Calu3 (cell line): ENCODE measurements at regions not wholly inside any gene's neighbourhood (a gene's known extent, or its start where the extent isn't known, plus 50 kb on each side); places are given as distances from the start of the nearest gene placed in this dataset.

Experiments
- BruUV-seq: library from RNA; stranded (reverse); fragments of 400-500 nt; replicated peaks from 2 replicates; lab custom pipeline; 2021; lab: Mats Ljungman, UMichigan
- CTCF ChIA-PET: fragments of 300-600 bp; sonication (Branson Sonifier 250); formaldehyde crosslinking; loops from one replicate; lab custom pipeline; 2022; ENCODE audit warnings: antibody characterized with exemption; lab: Charles Lee
- DNase-seq: peaks from one replicate; pipeline ENCODE4 v3.0.0; 2022
- H3K27ac Mint-ChIP-seq: one replicate; pipeline ENCODE4 v1.8.0; 2022; ENCODE audit warnings: mixed read lengths; ENCODE audit not compliant: unreplicated experiment
- H3K27me3 Mint-ChIP-seq: one replicate; pipeline ENCODE4 v1.8.0; 2022; ENCODE audit warnings: mixed read lengths; ENCODE audit not compliant: unreplicated experiment
- H3K36me3 Mint-ChIP-seq: one replicate; pipeline ENCODE4 v1.8.0; 2022; ENCODE audit warnings: mild to moderate bottlenecking, moderate library complexity, mixed read lengths; ENCODE audit not compliant: insufficient read depth, unreplicated experiment
- H3K4me1 Mint-ChIP-seq: one replicate; pipeline ENCODE4 v1.8.0; 2022; ENCODE audit warnings: mild to moderate bottlenecking, low read depth, mixed read lengths; ENCODE audit not compliant: unreplicated experiment
- H3K4me3 Mint-ChIP-seq: one replicate; pipeline ENCODE4 v1.8.0; 2022; ENCODE audit warnings: mild to moderate bottlenecking, low read depth, moderate library complexity, mixed read lengths; ENCODE audit not compliant: unreplicated experiment
- H3K9me3 Mint-ChIP-seq: one replicate; pipeline ENCODE4 v1.8.0; 2022; ENCODE audit warnings: low read depth, mixed read lengths; ENCODE audit not compliant: unreplicated experiment
- CTCF ChIP-seq: fragments of 200-600 bp; IDR thresholded peaks from one replicate; pipeline ENCODE4 v1.8.0; 2022; ENCODE audit warnings: antibody characterized with exemption; ENCODE audit not compliant: unreplicated experiment
- intact Hi-C: fragments of 100-400 bp; cut with micrococcal nuclease; formaldehyde crosslinking; loops from one replicate; pipeline ENCODE4 v1.10.0; 2022; ENCODE audit not compliant: unreplicated experiment

- intact Hi-C loops: no loop called here
- Mint-ChIP-seq H3K27ac (no peak overlapping the region), H3K27me3 (no peaks in the 10 kb centered on the region), H3K4me3 (no peak overlapping the region), H3K36me3 (no peaks in the 10 kb centered on the region), H3K9me3 (no peaks in the 10 kb centered on the region), H3K4me1 (peaks cover 27% of the 10 kb centered on the region)
- no peak for TF ChIP-seq CTCF
- CTCF ChIA-PET: interaction anchor here (0.7 kb wide), 1 partner anchor 473 kb away, joined by 5 read pairs; no protein-coding TSS in a partner anchor
- no peak for DNase-seq
- no TSS peak for BruUV-seq
These were observed 53.8 kb upstream of the GATA6 start for GRCh38 chr18:22115573-22115972.
